GM19043 (cell line): ENCODE measurements at regions not wholly inside any gene's neighbourhood (a gene's known extent, or its start where the extent isn't known, plus 50 kb on each side); places are given as distances from the start of the nearest gene placed in this dataset.
A peak's percentile ranks its signal among the peaks of the same experiment; 100 is the strongest.
"Not testable (repeated sequence)": the region's sequence is repeated elsewhere in the genome, so short reads cannot be mapped to it uniquely, and the experiment has no call there.

Experiments used
- ATAC-seq: cut with Tn5 transposase; IDR thresholded peaks from one replicate; pipeline ENCODE4 v1.9.1; 2021; ENCODE audit warnings: low read depth; ENCODE audit not compliant: unreplicated experiment

- not testable (repeated sequence) for ATAC-seq
Measured at GRCh38 chr5:177941386-177941785, 54.7 kb downstream of the PROP1 start.

DNA sequence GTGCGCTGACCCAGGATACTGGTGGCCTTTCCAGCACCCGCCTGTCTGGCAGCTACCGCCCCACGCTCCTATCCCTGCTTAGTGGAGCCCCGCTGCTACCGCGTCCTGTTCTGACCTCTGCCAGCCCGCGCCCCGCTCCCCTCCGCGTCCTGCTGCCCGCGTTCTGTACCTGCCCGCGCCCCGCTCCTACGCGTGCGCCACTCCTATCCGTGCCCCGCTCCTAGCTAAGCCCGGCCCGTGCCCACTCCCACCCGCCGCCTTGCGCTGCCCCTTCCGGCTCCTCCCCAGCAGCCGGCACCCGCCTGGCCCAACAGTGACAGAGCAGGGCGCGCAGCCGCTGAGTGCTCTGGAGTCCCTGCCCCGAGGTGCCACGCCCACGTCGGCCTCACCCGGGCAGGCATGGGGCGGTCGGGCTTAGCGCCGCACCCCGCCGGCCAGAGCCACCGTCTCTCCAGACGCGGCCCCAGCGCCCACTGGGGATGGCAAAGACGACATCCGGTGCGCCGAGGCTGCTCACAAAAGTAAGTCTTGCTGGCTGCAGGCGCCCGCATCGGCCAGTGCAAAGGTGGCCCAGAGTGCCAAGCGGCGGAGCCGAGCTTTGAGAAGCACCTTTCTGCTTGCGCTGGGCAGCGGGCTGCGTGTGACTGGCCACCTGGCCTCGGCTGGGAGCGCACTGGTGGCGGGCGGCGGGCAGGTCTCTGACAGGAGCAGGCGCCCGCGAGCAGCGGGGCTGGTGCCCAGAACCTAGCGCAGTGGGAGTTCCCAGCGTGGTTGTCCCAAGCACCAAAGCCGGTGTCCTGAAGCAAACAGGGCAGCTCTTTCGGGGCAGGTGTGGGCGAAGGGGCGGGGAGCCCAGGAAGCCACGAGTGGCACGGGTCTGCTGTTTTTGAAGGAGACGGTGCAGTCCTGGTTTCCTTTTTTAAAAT is 56.5 kb downstream of the PROP1 start:
- not testable (repeated sequence) for ATAC-seq

DNA sequence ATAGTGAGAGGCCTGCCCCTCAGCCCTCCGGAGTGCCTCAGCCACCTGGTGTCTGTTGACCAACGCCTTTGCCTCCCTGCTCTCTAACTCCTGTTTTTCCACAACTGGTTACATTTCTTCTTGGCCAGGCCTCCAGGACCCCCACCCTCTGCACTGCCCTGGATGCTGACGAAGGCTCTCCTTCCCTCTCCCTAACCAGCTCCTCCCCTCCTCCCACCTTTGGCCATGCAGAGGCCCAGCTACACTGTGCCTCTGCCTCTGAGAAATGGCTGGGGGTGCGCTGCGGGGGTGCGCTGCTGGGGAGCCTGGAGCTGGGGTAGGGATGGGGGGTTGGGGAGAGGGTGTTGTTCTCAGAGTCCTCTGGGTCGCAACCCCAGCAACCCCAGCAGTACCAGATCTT is 57.3 kb downstream of the PROP1 start:
- not testable (repeated sequence) for ATAC-seq

DNA sequence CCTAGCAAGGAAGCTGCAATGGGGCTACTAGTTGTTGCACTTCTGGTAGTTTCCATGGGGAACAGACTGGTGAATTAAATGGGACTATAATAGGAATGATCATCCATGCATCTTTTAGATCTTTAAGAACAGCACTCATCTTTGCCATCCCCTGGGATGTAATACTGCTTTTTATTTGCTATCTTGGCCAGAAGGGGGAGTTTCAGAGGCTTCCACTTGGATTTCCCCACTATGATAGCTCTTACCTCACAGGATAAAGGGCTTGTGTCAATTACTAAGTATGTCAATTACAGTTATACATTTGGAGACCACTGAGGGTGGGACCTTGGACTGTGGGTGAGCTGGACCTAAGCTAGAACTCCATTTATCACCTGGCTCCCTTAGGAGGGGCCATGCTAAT is 61.8 kb downstream of the PROP1 start:
- ATAC-seq = not testable (repeated sequence)

DNA sequence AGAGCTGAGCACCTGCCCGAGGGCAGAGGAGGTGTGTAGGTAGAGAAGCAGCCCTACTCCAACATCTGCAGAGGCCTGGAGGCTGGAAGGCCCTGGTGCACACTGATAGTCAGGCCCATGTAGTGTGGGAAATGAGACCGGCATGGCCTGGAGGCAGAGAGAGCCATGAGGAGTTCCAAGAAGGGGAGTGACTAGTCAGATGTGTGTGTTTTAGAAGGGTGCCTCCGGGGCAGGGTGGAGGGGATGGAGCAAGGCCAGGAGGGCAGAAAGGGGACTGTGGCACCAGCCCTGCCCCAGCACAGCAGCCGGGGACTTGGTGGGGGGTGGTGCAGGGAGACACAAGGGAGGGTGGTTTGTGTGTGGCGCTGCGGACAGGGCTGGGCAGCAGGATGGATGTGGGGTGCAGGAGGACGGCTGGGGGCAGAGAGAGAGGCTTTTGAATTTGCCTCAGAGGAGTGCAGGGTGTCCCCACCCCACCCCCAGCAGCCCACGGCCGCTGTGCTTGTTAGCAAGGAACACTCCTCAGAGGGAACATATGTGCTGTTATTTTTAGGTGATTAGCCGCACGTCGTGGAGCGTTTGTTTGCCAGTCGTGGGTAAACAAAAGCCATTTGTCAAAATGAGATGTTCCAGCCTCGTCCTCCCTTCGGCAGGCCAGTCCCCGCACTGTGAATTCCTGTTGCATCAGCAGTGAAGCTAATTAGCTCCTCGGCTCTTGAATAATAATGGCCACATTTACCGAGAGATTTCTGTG is 65.6 kb downstream of the PROP1 start:
- not testable (repeated sequence) for ATAC-seq

GRCh38 chr5:177929618-177930017 is 66.4 kb downstream of the PROP1 start:
- ATAC-seq = not testable (repeated sequence)

- ATAC-seq = not testable (repeated sequence)
Measured at GRCh38 chr5:177927500-177927899, 68.5 kb downstream of the PROP1 start.

- ATAC-seq = not testable (repeated sequence)
Measured at GRCh38 chr5:177924577-177924976, 71.5 kb downstream of the PROP1 start.

DNA sequence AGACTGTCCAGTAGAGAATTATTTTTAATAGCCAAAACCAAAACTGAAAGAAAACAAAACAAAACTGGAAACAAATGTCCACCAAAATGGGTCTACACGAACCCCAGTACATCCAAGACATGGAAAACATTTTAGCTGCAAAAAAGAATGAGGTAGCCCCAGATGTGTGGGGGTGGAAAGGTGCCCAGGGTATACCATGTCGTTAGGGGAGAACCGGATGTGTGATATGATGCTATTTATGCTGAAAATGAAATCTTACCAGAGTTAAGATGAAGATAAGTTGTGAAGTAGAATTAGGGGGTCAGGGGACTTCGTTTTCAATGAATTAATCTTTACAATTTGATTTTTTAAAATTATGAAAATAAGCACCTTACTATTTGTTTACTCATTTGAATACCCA is 72.2 kb downstream of the PROP1 start:
- not testable (repeated sequence) for ATAC-seq

DNA sequence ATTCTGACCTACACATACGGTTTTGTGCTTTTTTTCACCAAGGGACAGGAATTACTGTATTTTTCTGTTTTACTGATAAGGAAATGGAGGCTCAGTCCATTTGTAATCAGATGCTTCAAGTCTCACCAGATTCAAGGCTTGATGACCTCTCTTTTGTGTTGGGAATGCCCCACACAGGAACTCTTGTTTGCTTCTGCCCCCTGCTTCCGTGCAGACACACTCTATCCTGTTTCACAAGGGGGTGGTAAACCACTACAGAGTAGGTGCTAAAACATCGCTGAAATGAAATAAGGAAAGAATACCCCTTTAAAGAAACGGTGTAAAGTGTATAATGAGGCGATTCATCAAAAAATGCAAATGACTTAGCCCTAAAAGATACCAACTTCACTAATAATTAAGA is 72.9 kb downstream of the PROP1 start:
- not testable (repeated sequence) for ATAC-seq

- ATAC-seq = not testable (repeated sequence)
Measured at GRCh38 chr5:177909261-177909660, 86.8 kb downstream of the PROP1 start.

GRCh38 chr5:177902806-177903205 is 93.2 kb downstream of the PROP1 start:
- ATAC-seq = not testable (repeated sequence)

- not testable (repeated sequence) for ATAC-seq
Measured at GRCh38 chr5:177900066-177900465, 96.0 kb downstream of the PROP1 start.

DNA sequence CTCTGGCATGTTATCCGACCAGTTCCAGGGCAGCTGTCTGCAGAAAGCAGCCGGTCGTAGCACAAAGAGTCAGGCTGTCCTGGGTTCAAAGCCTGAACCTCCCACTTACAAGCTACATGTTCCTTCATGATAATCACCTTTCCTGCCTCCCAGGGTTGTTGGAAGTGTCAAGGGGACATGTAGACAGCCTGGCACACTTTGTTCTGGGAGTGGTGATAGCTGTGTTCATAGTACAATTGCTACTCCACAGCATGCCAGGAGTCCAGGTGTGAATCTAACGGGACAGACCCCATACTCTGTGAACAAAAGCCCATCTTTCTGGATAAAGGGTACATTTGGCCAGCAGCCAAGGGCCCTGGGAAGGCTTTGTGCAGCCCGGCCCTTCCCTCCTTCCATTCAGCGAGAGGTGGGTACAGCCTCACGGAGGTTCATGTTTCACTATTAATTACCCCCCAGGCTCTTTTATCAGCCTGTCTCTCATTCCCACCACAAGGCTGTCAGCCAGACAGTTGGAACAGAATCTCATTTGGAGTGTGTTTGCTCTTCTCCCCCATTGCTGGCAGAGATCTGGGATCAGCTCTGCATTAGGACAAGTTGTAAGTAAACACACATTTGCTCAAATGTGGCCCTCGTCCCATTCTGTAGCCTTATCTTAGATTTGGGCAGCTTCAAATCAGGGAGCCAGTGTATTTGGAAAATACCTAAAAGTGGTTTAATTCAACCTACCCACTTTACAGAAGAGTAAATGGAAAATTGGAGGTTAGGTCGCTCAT is 101.2 kb downstream of the PROP1 start:
- not testable (repeated sequence) for ATAC-seq

- not testable (repeated sequence) for ATAC-seq
Measured at GRCh38 chr5:177892357-177892665, 103.7 kb downstream of the PROP1 start.

- ATAC-seq = peak; percentile 90
Measured at GRCh38 chr5:177891547-177892356, 104.3 kb downstream of the PROP1 start.

- not testable (repeated sequence) for ATAC-seq
Measured at GRCh38 chr5:177883295-177883694, 100.6 kb upstream of the FAM153A start.

DNA sequence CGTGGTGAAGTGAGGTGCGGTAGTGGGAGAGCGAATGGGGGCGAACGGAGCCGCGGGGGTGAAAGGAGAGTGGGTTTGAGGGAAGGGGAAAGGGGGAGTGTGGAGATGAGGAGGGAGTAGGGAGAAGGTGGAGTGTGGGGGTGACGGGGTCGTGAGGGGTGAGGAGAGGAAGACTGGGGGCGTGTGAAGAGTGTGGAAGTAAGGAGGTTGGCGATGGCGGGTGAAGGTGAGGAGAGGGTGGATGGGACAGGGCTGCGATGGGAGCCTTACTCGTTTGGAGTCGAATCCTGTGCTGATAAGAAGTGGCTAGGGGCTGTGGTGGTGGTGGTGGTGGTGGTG is 93.2 kb upstream of the FAM153A start:
- not testable (repeated sequence) for ATAC-seq

GRCh38 chr5:177875013-177875899 is 92.6 kb upstream of the FAM153A start:
- ATAC-seq = peak; percentile 59
